ENCODE measurements at regions not wholly inside any gene's neighbourhood (a gene's known extent, or its start where the extent isn't known, plus 50 kb on each side); places are given as distances from the start of the nearest gene placed in this dataset.

- no peak for DNase-seq
Observed at GRCh38 chr4:159041054-159042034, 61.5 kb upstream of the RAPGEF2 start.

GRCh38 chr4:159042097-159042605, 60.7 kb upstream of the RAPGEF2 start:
- DNase-seq = no peak

- no peak for DNase-seq
Observed at GRCh38 chr4:159042868-159043267, 60.0 kb upstream of the RAPGEF2 start.

- DNase-seq = no peak
Observed at GRCh38 chr4:159043861-159044260, 59.0 kb upstream of the RAPGEF2 start.

- DNase-seq = no peak
Observed at GRCh38 chr4:159045321-159045720, 57.6 kb upstream of the RAPGEF2 start.

- DNase-seq = no peak
Observed at GRCh38 chr4:159046683-159047082, 56.2 kb upstream of the RAPGEF2 start.

- DNase-seq = no peak
Observed at GRCh38 chr4:159047478-159048165, 55.3 kb upstream of the RAPGEF2 start.

- peak; percentile 87 for DNase-seq
Observed at GRCh38 chr4:159048166-159048886, 54.6 kb upstream of the RAPGEF2 start.

GRCh38 chr4:159049780-159050375, 53.0 kb upstream of the RAPGEF2 start:
- no peak for DNase-seq

- no peak for DNase-seq
Observed at GRCh38 chr4:159051245-159052071, 51.4 kb upstream of the RAPGEF2 start.

- no peak for DNase-seq
Observed at GRCh38 chr4:159052315-159052714, 50.6 kb upstream of the RAPGEF2 start.
